ENCODE measurements at regions not wholly inside any gene's neighbourhood (a gene's known extent, or its start where the extent isn't known, plus 50 kb on each side); places are given as distances from the start of the nearest gene placed in this dataset.
"Not testable (repeated sequence)": the region's sequence is repeated elsewhere in the genome, so short reads cannot be mapped to it uniquely, and the experiment has no call there.

GRCh38 chr4:189001971-189002450 is 862.8 kb downstream of the TRIML1 start:
- ATAC-seq = no peak
- no peak overlapping the region for H3K4me3 ChIP-seq
- no peaks in the 10 kb centered on the region for H3K4me1 ChIP-seq
- no peaks in the 10 kb centered on the region for H3K9me3 ChIP-seq
- H3K36me3 ChIP-seq = no peaks in the 10 kb centered on the region
- H3K27me3 ChIP-seq = no peaks in the 10 kb centered on the region
- intact Hi-C loops (cut with DNase I) = no loop called here
- 82 to 90% methylated on average over 14 to 15 of the region's 15 CpGs for WGBS, 2 donors
- TF ChIP-seq, protein P1, sequence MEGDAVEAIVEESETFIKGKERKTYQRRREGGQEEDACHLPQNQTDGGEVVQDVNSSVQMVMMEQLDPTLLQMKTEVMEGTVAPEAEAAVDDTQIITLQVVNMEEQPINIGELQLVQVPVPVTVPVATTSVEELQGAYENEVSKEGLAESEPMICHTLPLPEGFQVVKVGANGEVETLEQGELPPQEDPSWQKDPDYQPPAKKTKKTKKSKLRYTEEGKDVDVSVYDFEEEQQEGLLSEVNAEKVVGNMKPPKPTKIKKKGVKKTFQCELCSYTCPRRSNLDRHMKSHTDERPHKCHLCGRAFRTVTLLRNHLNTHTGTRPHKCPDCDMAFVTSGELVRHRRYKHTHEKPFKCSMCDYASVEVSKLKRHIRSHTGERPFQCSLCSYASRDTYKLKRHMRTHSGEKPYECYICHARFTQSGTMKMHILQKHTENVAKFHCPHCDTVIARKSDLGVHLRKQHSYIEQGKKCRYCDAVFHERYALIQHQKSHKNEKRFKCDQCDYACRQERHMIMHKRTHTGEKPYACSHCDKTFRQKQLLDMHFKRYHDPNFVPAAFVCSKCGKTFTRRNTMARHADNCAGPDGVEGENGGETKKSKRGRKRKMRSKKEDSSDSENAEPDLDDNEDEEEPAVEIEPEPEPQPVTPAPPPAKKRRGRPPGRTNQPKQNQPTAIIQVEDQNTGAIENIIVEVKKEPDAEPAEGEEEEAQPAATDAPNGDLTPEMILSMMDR (IDR thresholded peaks at IDR 0.05) = no peak
- no peak for FAIRE-seq
- no peak overlapping the region for H3K27ac ChIP-seq
- DNase-seq = peak in 1 of 6 donors; percentile 56

- intact Hi-C loops (cut with DNase I) = no loop called here
- no peaks in the 10 kb centered on the region for H3K9me3 ChIP-seq
- no peak overlapping the region for H3K27ac ChIP-seq
- no peak for FAIRE-seq
- H3K27me3 ChIP-seq = no peaks in the 10 kb centered on the region
- no peak for DNase-seq
- H3K4me3 ChIP-seq = no peak overlapping the region
- TF ChIP-seq, protein P1 (IDR thresholded peaks at IDR 0.05) = no peak
- H3K4me1 ChIP-seq = no peaks in the 10 kb centered on the region
- no peak for ATAC-seq
- 75 to 86% methylated on average over 10 of the region's 10 CpGs for WGBS, 2 donors
- no peaks in the 10 kb centered on the region for H3K36me3 ChIP-seq
Measured at GRCh38 chr4:189002475-189002874, 863.2 kb downstream of the TRIML1 start.

DNA sequence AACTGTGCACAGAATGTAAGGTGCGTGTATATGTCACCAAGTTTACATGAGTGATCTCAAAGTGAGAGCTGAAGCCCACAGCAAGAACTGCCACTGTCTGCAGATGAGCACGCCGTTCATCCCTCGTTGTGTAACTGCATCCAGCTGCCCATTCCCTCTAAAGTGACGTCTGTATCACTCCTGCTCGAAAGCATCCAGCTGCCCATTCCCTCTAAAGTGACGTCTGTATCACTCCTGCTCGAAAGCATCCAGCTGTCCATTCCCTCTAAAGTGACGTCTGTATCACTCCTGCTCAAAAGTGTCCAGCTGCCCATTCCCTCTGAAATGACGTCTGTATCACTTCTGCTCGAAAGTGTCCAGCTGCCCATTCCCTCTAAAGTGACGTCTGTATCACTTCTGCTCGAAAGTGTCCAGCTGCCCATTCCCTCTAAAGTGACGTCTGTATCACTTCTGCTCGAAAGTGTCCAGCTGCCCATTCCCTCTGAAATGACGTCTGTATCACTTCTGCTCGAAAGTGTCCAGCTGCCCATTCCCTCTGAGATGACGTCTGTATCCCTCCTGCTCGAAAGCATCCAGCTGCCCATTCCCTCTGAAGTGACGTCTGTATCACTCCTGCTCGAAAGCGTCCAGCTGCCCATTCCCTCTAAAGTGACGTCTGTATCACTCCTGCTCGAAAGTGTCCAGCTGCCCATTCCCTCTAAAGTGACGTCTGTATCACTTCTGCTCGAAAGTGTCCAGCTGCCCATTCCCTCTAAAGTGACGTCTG is 871.4 kb downstream of the TRIML1 start:
- H3K9me3 ChIP-seq; ATAC-seq; FAIRE-seq; intact Hi-C loops (cut with DNase I); H3K4me3 ChIP-seq; DNase-seq; H3K36me3 ChIP-seq; H3K4me1 ChIP-seq; H3K27ac ChIP-seq; H3K27me3 ChIP-seq: not testable (repeated sequence)
- 67 to 77% methylated on average over 21 to 24 of the region's 27 CpGs for WGBS, 2 donors

- ATAC-seq = peak in 2 of 4 donors; percentile 35 to 39
- Histone ChIP-seq H3K4me1 (no peaks in the 10 kb centered on the region), H3K4me3 (no peak overlapping the region), H3K9me3 (no peaks in the 10 kb centered on the region), H3K27ac (no peak overlapping the region), H3K27me3 (no peaks in the 10 kb centered on the region), H3K36me3 (no peaks in the 10 kb centered on the region)
- WGBS, 2 donors = 52 to 58% methylated on average over 5 of the region's 5 CpGs
- TF ChIP-seq, protein P1 (IDR thresholded peaks at IDR 0.05) = no peak
- FAIRE-seq = no peak
- DNase-seq = no peak
- intact Hi-C loops (cut with DNase I) = no loop called here
Measured at GRCh38 chr4:189021831-189022230, 882.6 kb downstream of the TRIML1 start.

DNA sequence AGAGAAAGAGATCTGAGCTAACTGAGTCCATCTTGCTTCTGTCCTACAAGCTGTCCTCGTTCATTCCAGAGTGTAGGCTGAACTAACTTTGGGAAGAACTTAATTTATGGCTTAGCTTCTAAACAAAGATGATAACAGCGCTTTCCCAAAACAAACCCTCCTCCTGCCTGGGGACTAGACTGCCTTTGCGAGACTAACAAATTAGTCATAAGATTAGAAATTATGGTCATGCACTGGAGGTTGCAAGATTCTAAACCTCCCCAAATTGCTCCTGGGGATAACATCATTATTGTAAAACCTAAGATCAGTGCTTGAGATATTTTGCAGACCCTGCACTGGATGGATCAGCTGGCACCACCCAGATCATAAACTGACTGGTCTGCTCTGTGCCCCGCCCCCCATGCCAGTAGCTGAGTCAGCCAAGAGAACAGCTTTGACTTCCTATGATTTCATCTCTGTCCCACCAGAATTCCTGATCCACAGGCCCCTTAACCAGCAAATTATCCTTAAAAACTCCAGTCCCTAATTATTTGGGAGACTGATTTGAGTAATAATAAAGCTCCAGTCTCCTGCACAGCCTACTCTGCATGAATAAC is 883.3 kb downstream of the TRIML1 start:
- no peaks in the 10 kb centered on the region for H3K9me3 ChIP-seq
- H3K4me1 ChIP-seq = no peaks in the 10 kb centered on the region
- TF ChIP-seq, protein P1 (IDR thresholded peaks at IDR 0.05) = no peak
- 69 to 79% methylated on average over 4 of the region's 4 CpGs for WGBS, 2 donors
- intact Hi-C loops (cut with DNase I) = no loop called here
- H3K4me3 ChIP-seq = no peak overlapping the region
- no peak for FAIRE-seq
- DNase-seq = no peak
- no peaks in the 10 kb centered on the region for H3K36me3 ChIP-seq
- H3K27ac ChIP-seq = no peak overlapping the region
- peak in 1 of 4 donors; percentile 22 for ATAC-seq
- H3K27me3 ChIP-seq = no peaks in the 10 kb centered on the region

Measured in pancreas (tissue), 10 donors.